ENCODE measurements at regions not wholly inside any gene's neighbourhood (a gene's known extent, or its start where the extent isn't known, plus 50 kb on each side); places are given as distances from the start of the nearest gene placed in this dataset.

DNA sequence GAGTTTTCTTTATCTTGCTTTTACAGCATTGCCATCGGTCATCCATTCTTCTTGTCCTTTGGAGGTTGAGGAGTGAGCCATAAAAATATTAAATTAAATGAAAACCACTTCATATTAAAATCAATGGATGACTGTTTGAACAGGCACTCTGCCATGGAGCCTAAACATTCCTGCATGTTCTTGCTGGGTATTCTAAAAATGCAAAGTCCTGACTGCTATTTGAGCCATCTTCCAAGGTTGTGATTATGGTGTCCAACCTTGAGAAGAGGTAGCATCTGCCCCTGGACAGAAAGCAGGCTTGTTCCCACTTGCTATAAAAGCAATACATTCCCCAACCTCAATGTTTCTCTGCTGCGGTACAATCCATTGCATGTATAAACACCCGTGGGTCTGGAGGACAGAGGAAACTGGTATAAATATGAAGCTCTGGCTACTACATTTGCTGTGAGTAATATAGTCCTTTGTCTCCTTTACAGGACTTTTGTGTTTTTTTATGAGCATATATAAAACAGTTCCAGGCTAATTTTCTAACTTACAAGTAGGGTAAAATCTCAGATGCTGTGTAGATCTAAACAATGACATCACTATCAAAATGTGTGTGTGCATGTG is 70.9 kb upstream of the FAT4 start:
- Histone ChIP-seq H3K9me3 (replicated peaks in 1 of 3) (no peaks in the 10 kb centered on the region), H3K4me3 (no peak overlapping the region), H3K27ac (no peak overlapping the region), H3K4me1 (replicated peaks in 1 of 2) (no peaks in the 10 kb centered on the region), H3K36me3 (replicated peaks in 1 of 2) (no peaks in the 10 kb centered on the region), H3K27me3 (no peaks in the 10 kb centered on the region)
- TF ChIP-seq, protein P1, sequence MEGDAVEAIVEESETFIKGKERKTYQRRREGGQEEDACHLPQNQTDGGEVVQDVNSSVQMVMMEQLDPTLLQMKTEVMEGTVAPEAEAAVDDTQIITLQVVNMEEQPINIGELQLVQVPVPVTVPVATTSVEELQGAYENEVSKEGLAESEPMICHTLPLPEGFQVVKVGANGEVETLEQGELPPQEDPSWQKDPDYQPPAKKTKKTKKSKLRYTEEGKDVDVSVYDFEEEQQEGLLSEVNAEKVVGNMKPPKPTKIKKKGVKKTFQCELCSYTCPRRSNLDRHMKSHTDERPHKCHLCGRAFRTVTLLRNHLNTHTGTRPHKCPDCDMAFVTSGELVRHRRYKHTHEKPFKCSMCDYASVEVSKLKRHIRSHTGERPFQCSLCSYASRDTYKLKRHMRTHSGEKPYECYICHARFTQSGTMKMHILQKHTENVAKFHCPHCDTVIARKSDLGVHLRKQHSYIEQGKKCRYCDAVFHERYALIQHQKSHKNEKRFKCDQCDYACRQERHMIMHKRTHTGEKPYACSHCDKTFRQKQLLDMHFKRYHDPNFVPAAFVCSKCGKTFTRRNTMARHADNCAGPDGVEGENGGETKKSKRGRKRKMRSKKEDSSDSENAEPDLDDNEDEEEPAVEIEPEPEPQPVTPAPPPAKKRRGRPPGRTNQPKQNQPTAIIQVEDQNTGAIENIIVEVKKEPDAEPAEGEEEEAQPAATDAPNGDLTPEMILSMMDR (IDR thresholded peaks at IDR 0.05): no peak
- no peak for TF ChIP-seq POLR2A (IDR thresholded peaks at IDR 0.05)
- intact Hi-C loops (cut with DNase I): loop anchor here in 1 of 2 donors (10.0 kb wide), 1 partner anchor 909 kb away; no protein-coding TSS in a partner anchor
- no peak for DNase-seq
- 58 to 74% (median 72%) methylated on average over 3 of the region's 3 CpGs for WGBS, 4 donors

DNA sequence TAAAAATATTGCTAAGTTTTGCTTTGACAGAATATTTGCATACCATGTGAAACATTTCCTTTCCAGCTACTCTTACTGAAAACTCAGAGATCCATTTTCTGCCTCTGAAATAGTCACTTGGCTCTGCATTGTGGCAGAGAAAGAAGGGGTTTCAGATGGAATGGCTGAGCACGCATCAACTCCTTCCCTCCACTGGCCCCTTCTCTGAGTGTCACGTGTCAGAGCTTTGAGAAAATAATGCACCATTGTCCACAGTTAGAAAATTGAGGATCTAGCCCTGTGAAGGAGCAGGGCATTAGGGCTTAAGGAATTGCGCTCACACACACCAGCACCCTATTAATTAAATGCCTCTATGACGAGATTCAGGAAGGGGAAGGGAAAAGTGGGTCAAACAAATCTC is 78.8 kb upstream of the FAT4 start:
- DNase-seq: no peak
- Histone ChIP-seq H3K4me1 (replicated peaks in 1 of 2) (no peaks in the 10 kb centered on the region), H3K4me3 (no peak overlapping the region), H3K27me3 (no peaks in the 10 kb centered on the region), H3K27ac (no peak overlapping the region), H3K9me3 (replicated peaks in 1 of 3) (no peaks in the 10 kb centered on the region), H3K36me3 (replicated peaks in 1 of 2) (no peaks in the 10 kb centered on the region)
- WGBS, 4 donors: 62 to 78% (median 66%) methylated on average over 4 of the region's 4 CpGs
- intact Hi-C loops (cut with DNase I): no loop called here
- TF ChIP-seq, protein P1 (IDR thresholded peaks at IDR 0.05): no peak
- TF ChIP-seq POLR2A (IDR thresholded peaks at IDR 0.05): no peak

DNA sequence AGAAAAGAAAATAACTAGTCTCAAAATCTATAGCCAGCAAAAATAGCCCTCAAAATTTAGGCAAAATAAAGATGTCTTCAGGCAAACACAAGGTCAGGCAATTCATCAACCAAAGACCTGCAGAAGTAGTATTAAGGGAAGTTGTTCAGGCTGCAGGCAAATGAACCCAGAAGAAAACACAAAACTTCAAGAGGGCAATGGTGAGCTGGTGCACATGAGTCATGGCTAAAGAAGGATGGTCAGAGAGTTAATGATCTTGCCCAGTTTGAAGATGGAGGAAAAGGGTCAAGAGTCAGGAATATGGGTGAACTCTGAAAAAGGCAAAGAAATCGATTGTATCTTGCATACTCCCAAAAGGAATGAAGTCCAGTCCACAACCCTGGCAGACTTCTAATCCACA is 83.1 kb upstream of the FAT4 start:
- Histone ChIP-seq H3K4me1 (replicated peaks in 1 of 2) (no peaks in the 10 kb centered on the region), H3K4me3 (no peak overlapping the region), H3K27ac (no peak overlapping the region), H3K36me3 (replicated peaks in 1 of 2) (no peaks in the 10 kb centered on the region), H3K27me3 (no peaks in the 10 kb centered on the region), H3K9me3 (replicated peaks in 1 of 3) (no peaks in the 10 kb centered on the region)
- 58 to 76% (median 62%) methylated on average over 1 of the region's 1 CpG for WGBS, 4 donors
- intact Hi-C loops (cut with DNase I): no loop called here
- TF ChIP-seq, protein P1 (IDR thresholded peaks at IDR 0.05): no peak
- no peak for TF ChIP-seq POLR2A (IDR thresholded peaks at IDR 0.05)
- DNase-seq: no peak

DNA sequence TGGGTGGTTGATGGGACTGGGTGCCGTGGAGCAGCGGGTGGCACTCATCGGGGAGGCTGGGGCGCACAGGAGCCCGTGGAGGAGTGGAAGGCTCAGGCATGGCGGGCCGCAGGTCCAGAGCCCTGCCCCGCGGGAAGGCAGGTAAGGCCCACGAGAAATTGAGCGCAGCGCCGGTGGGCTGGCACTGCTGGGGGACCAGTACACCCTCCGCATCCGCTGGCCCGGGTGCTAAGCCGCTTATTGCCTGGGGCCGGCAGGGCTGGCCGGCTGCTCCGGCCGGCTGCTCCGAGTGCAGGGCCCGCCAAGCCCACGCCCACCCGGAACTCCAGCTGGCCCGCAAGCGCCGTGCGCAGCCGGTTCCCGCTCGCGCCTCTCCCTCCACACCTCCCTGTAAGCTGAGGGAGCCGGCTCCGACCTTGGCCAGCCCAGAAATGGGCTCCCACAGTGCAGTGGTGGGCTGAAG is 85.1 kb upstream of the FAT4 start:
- DNase-seq: no peak
- H3K27ac ChIP-seq: no peak overlapping the region
- 94 to 97% (median 96%) methylated on average over 12 to 35 of the region's 35 CpGs for WGBS, 4 donors
- no peaks in the 10 kb centered on the region for H3K9me3 ChIP-seq (replicated peaks in 1 of 3)
- H3K4me3 ChIP-seq: no peak overlapping the region
- no peak for TF ChIP-seq POLR2A (IDR thresholded peaks at IDR 0.05)
- TF ChIP-seq, protein P1 (IDR thresholded peaks at IDR 0.05): no peak
- intact Hi-C loops (cut with DNase I): no loop called here
- no peaks in the 10 kb centered on the region for H3K27me3 ChIP-seq
- H3K36me3 ChIP-seq (replicated peaks in 1 of 2): no peaks in the 10 kb centered on the region
- H3K4me1 ChIP-seq (replicated peaks in 1 of 2): no peaks in the 10 kb centered on the region

Measured in adrenal gland (tissue), 9 donors.